ENCODE measurements at regions not wholly inside any gene's neighbourhood (a gene's known extent, or its start where the extent isn't known, plus 50 kb on each side); places are given as distances from the start of the nearest gene placed in this dataset.

DNA sequence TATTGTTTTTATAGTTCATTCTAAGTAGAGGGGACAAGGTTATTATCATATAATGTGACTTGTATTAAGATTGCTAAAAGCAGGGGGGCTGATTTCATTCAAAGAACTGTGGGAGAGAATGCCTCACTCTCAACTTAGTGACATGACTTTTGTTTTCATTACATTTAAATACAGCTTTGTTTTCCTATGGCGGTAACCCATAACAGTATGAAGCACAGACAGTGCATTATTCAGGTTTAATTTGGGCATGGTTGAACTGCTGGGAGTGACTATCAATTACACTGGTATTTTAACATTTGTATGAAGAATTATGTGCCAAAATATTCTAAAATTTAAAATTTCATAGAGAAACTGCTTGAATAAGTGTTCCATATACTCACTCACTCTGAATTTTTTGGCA lies 637.3 kb downstream of the USP25 start:
- TF ChIP-seq, protein P1, sequence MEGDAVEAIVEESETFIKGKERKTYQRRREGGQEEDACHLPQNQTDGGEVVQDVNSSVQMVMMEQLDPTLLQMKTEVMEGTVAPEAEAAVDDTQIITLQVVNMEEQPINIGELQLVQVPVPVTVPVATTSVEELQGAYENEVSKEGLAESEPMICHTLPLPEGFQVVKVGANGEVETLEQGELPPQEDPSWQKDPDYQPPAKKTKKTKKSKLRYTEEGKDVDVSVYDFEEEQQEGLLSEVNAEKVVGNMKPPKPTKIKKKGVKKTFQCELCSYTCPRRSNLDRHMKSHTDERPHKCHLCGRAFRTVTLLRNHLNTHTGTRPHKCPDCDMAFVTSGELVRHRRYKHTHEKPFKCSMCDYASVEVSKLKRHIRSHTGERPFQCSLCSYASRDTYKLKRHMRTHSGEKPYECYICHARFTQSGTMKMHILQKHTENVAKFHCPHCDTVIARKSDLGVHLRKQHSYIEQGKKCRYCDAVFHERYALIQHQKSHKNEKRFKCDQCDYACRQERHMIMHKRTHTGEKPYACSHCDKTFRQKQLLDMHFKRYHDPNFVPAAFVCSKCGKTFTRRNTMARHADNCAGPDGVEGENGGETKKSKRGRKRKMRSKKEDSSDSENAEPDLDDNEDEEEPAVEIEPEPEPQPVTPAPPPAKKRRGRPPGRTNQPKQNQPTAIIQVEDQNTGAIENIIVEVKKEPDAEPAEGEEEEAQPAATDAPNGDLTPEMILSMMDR (conservative IDR thresholded peaks at IDR 0.05; ENCODE audit: low read depth, low read length), result no peak
- TF ChIP-seq EZH2 (IDR thresholded peaks at IDR 0.05; ENCODE audit: borderline replicate concordance, low read depth, low read length, poor library complexity, severe bottlenecking), result no peak

Measured in A673 (cell line).